OCI-LY1 (cell line): ENCODE measurements at regions not wholly inside any gene's neighbourhood (a gene's known extent, or its start where the extent isn't known, plus 50 kb on each side); places are given as distances from the start of the nearest gene placed in this dataset.

ENCODE experiments used
- H2AFZ ChIP-seq: fragments of 200-600 bp; sonication (generic), shearing (Covaris generic); 2 replicates; pipeline ENCODE4 v1.6.0; 2014; ENCODE audit warnings: antibody characterized with exemption, mild to moderate bottlenecking, low read length
- H3F3A ChIP-seq: fragments of 200-600 bp; sonication (generic), shearing (Covaris generic); 2 replicates; pipeline ENCODE4 v1.6.0; 2014; ENCODE audit warnings: mild to moderate bottlenecking, antibody characterized with exemption, low read length, moderate library complexity; ENCODE audit not compliant: insufficient read depth
- H3K27ac ChIP-seq: fragments of 200-600 bp; sonication (generic); 2 replicates; pipeline ENCODE4 v1.5.1; 2014; ENCODE audit warnings: low read length, mixed run types, mild to moderate bottlenecking, low read depth; ENCODE audit not compliant: poor library complexity, severe bottlenecking
- H3K27me3 ChIP-seq: fragments of 200-600 bp; sonication (generic); 2 replicates; pipeline ENCODE4 v1.6.0; 2014; ENCODE audit warnings: antibody characterized with exemption, mild to moderate bottlenecking, low read length, moderate library complexity; ENCODE audit not compliant: insufficient read depth
- H3K36me3 ChIP-seq: fragments of 200-600 bp; sonication (generic); 2 replicates; pipeline ENCODE4 v1.6.1; 2014; ENCODE audit warnings: mild to moderate bottlenecking, antibody characterized with exemption, low read length, moderate library complexity, mixed read lengths; ENCODE audit not compliant: insufficient read depth
- H3K4me1 ChIP-seq: fragments of 200-600 bp; sonication (generic); 2 replicates; pipeline ENCODE4 v1.5.1; 2014; ENCODE audit warnings: mild to moderate bottlenecking, low read length, moderate library complexity; ENCODE audit not compliant: insufficient read depth, severe bottlenecking
- H3K4me2 ChIP-seq: fragments of 200-600 bp; sonication (generic), shearing (Covaris generic); 2 replicates; pipeline ENCODE4 v1.6.1; 2014; ENCODE audit warnings: low read length
- H3K4me3 ChIP-seq: fragments of 200-600 bp; sonication (generic); 2 replicates; pipeline ENCODE4 v1.5.1; 2014; ENCODE audit warnings: low read length, low read depth, mild to moderate bottlenecking, mixed read lengths; ENCODE audit not compliant: poor library complexity, severe bottlenecking
- H3K79me2 ChIP-seq: fragments of 200-600 bp; shearing (Covaris generic); 2 replicates; pipeline ENCODE4 v1.6.1; 2016; ENCODE audit warnings: mixed run types, low read length, mixed read lengths; ENCODE audit not compliant: insufficient read depth
- H3K9ac ChIP-seq: fragments of 200-600 bp; sonication (generic), shearing (Covaris generic); 2 replicates; pipeline ENCODE4 v1.6.1; 2014; ENCODE audit warnings: mild to moderate bottlenecking, low read length, mixed read lengths
- H3K9me2 ChIP-seq: fragments of 200-600 bp; sonication (generic), shearing (Covaris generic); 2 replicates; pipeline ENCODE4 v1.6.1; 2014; ENCODE audit warnings: low read depth, mild to moderate bottlenecking, low read length, mixed read lengths
- H3K9me3 ChIP-seq: fragments of 200-600 bp; shearing (Covaris generic); 2 replicates; pipeline ENCODE4 v1.6.1; 2014; ENCODE audit warnings: low read length, mixed read lengths
- H4K20me1 ChIP-seq: fragments of 200-600 bp; sonication (generic), shearing (Covaris generic); 2 replicates; pipeline ENCODE4 v1.6.0; 2016; ENCODE audit warnings: mild to moderate bottlenecking, low read length; ENCODE audit not compliant: insufficient read depth
- CTCF ChIP-seq: fragments of 200-600 bp; sonication (generic), shearing (Covaris generic); IDR thresholded peaks from 2 replicates; pipeline ENCODE4 v1.5.1; 2017; ENCODE audit warnings: mild to moderate bottlenecking, antibody characterized with exemption, low read length, moderate library complexity, mixed read lengths
- EZH2 ChIP-seq: fragments of 200-600 bp; sonication (generic), shearing (Covaris generic); IDR thresholded peaks from 2 replicates; pipeline ENCODE4 v1.8.0; 2017; ENCODE audit warnings: borderline replicate concordance, mixed run types, mild to moderate bottlenecking, antibody characterized with exemption, low read length, moderate library complexity, mixed read lengths

- Histone ChIP-seq H3K9ac (no peak overlapping the region), H3K4me1 (no peaks in the 10 kb centered on the region), H3K4me2 (no peak overlapping the region), H4K20me1 (no peaks in the 10 kb centered on the region), H3K4me3 (no peak overlapping the region), H3F3A (no peaks in the 10 kb centered on the region), H3K36me3 (no peaks in the 10 kb centered on the region), H3K79me2 (no peaks in the 10 kb centered on the region), H2AFZ (no peak overlapping the region), H3K9me2 (no peaks in the 10 kb centered on the region), H3K9me3 (no peaks in the 10 kb centered on the region), H3K27me3 (no peaks in the 10 kb centered on the region; the same call in 1 of the 2 replicates), H3K27ac (no peak overlapping the region)
- no peak for TF ChIP-seq EZH2
- no peak for TF ChIP-seq CTCF
These were observed 252.4 kb downstream of the IRF8 start for GRCh38 chr16:86151239-86151851.

- H3K27ac ChIP-seq: no peak overlapping the region
These were observed 257.2 kb downstream of the IRF8 start for GRCh38 chr16:86156155-86156554.

GRCh38 chr16:86157616-86158247 lies 258.8 kb downstream of the IRF8 start:
- Histone ChIP-seq H3K4me2 (no peak overlapping the region), H3K79me2 (no peaks in the 10 kb centered on the region), H3K9ac (no peak overlapping the region), H3K4me3 (no peak overlapping the region), H4K20me1 (no peaks in the 10 kb centered on the region), H3K27me3 (no peaks in the 10 kb centered on the region), H3F3A (no peaks in the 10 kb centered on the region), H3K4me1 (peaks cover 6% of the 10 kb centered on the region), H3K36me3 (peaks cover 3% of the 10 kb centered on the region), H3K9me3 (peaks cover 13% of the 10 kb centered on the region), H3K9me2 (no peaks in the 10 kb centered on the region), H2AFZ (no peak overlapping the region), H3K27ac (no peak overlapping the region)
- no peak for TF ChIP-seq EZH2
- TF ChIP-seq CTCF: no peak

More at GRCh38 chr16:86156155-86156554, 257.2 kb downstream of the IRF8 start:
- no peak overlapping the region for H3K9ac ChIP-seq
- peaks cover 6% of the 10 kb centered on the region for H3K4me1 ChIP-seq
- peaks cover 13% of the 10 kb centered on the region for H3K9me3 ChIP-seq
- H3K9me2 ChIP-seq: no peaks in the 10 kb centered on the region
- no peaks in the 10 kb centered on the region for H3F3A ChIP-seq
- no peak overlapping the region for H3K4me2 ChIP-seq
- H3K4me3 ChIP-seq: no peak overlapping the region
- no peaks in the 10 kb centered on the region for H3K27me3 ChIP-seq
- no peaks in the 10 kb centered on the region for H3K79me2 ChIP-seq
- H2AFZ ChIP-seq: no peak overlapping the region
- H4K20me1 ChIP-seq: no peaks in the 10 kb centered on the region
- H3K36me3 ChIP-seq: peaks cover 3% of the 10 kb centered on the region
- TF ChIP-seq CTCF (no peak), EZH2 (no peak)
